Loucy (cell line): ENCODE measurements at regions not wholly inside any gene's neighbourhood (a gene's known extent, or its start where the extent isn't known, plus 50 kb on each side); places are given as distances from the start of the nearest gene placed in this dataset.

Experiments
- EZH2phosphoT487 ChIP-seq: fragments of 200-600 bp; IDR thresholded peaks from 2 replicates; pipeline ENCODE4 v1.6.1; 2018; ENCODE audit warnings: antibody characterized with exemption, mild to moderate bottlenecking, moderate library complexity, borderline replicate concordance
- TF ChIP-seq, protein P1 (sequence below): fragments of 200-600 bp; sonication (generic); conservative IDR thresholded peaks from 2 replicates; pipeline ENCODE4 v1.5.1; 2014; ENCODE audit warnings: mild to moderate bottlenecking, antibody characterized with exemption, low read length

GRCh38 chr7:101747879-101748345, 69.5 kb upstream of the CUX1 start:
- TF ChIP-seq, protein P1, sequence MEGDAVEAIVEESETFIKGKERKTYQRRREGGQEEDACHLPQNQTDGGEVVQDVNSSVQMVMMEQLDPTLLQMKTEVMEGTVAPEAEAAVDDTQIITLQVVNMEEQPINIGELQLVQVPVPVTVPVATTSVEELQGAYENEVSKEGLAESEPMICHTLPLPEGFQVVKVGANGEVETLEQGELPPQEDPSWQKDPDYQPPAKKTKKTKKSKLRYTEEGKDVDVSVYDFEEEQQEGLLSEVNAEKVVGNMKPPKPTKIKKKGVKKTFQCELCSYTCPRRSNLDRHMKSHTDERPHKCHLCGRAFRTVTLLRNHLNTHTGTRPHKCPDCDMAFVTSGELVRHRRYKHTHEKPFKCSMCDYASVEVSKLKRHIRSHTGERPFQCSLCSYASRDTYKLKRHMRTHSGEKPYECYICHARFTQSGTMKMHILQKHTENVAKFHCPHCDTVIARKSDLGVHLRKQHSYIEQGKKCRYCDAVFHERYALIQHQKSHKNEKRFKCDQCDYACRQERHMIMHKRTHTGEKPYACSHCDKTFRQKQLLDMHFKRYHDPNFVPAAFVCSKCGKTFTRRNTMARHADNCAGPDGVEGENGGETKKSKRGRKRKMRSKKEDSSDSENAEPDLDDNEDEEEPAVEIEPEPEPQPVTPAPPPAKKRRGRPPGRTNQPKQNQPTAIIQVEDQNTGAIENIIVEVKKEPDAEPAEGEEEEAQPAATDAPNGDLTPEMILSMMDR, result no peak
- TF ChIP-seq EZH2phosphoT487, result no peak
